Smooth muscle cell (in vitro differentiated cells): ENCODE measurements at regions not wholly inside any gene's neighbourhood (a gene's known extent, or its start where the extent isn't known, plus 50 kb on each side); places are given as distances from the start of the nearest gene placed in this dataset.
A peak's percentile ranks its signal among the peaks of the same experiment; 100 is the strongest.

Experiments used
- DNase-seq: peaks from one replicate; lab custom pipeline; 2025; ENCODE audit not compliant: unreplicated experiment; lab: John Stamatoyannopoulos, UW
- H2AFZ ChIP-seq: fragments of 200-600 bp; sonication (generic); 2 replicates; pipeline ENCODE4 v1.6.0; 2016; ENCODE audit warnings: antibody characterized with exemption, low read depth, mild to moderate bottlenecking
- H3F3A ChIP-seq: fragments of 200-600 bp; sonication (generic); 2 replicates; pipeline ENCODE4 v1.6.0; 2017; ENCODE audit warnings: antibody characterized with exemption, low read depth
- H3K27ac ChIP-seq: fragments of 200-600 bp; sonication (generic); 2 replicates; pipeline ENCODE4 v1.5.1; 2016; ENCODE audit warnings: low read depth, mild to moderate bottlenecking
- H3K27me3 ChIP-seq: fragments of 200-600 bp; sonication (generic); 2 replicates; pipeline ENCODE4 v1.6.1; 2016; ENCODE audit warnings: low read depth, mild to moderate bottlenecking
- H3K36me3 ChIP-seq: fragments of 200-600 bp; sonication (generic); 2 replicates; pipeline ENCODE4 v1.5.1; 2016; ENCODE audit warnings: low read depth
- H3K4me1 ChIP-seq: fragments of 200-600 bp; sonication (generic); 2 replicates; pipeline ENCODE4 v1.5.1; 2016; ENCODE audit warnings: low read depth
- H3K4me2 ChIP-seq: fragments of 200-600 bp; sonication (generic); 2 replicates; pipeline ENCODE4 v1.6.0; 2016; ENCODE audit warnings: mild to moderate bottlenecking
- H3K4me3 ChIP-seq: fragments of 200-600 bp; sonication (generic); 2 replicates; pipeline ENCODE4 v1.5.1; 2016; ENCODE audit warnings: mild to moderate bottlenecking
- H3K79me2 ChIP-seq: fragments of 200-600 bp; sonication (generic); 2 replicates; pipeline ENCODE4 v1.6.0; 2016; ENCODE audit warnings: low read depth, mild to moderate bottlenecking
- H3K9ac ChIP-seq: fragments of 200-600 bp; sonication (generic); 2 replicates; pipeline ENCODE4 v1.6.0; 2016; ENCODE audit warnings: low read depth
- H3K9me3 ChIP-seq: fragments of 200-600 bp; sonication (generic); replicated peaks from 2 replicates; pipeline ENCODE4 v1.5.1; 2016; ENCODE audit warnings: low read depth
- H4K20me1 ChIP-seq: fragments of 200-600 bp; sonication (generic); 2 replicates; pipeline ENCODE4 v1.6.0; 2016; ENCODE audit warnings: low read depth
- CTCF ChIP-seq: fragments of 200-600 bp; sonication (generic); IDR thresholded peaks from 2 replicates; pipeline ENCODE4 v1.5.1; 2017; ENCODE audit warnings: borderline replicate concordance, mild to moderate bottlenecking, antibody characterized with exemption; ENCODE audit not compliant: insufficient read depth, poor library complexity, severe bottlenecking
- WGBS: methylation state at CpG from one replicate; pipeline ENCODE4 v1.1.7; 2016; ENCODE audit warnings: low lambda C conversion rate; 5-methylcytosine and 5-hydroxymethylcytosine counted together

- DNase-seq: no peak
- H3K4me3 ChIP-seq: no peak overlapping the region
- H3K9me3 ChIP-seq: no peaks in the 10 kb centered on the region
- H3K9ac ChIP-seq: no peak overlapping the region
- H3F3A ChIP-seq: peaks cover 5% of the 10 kb centered on the region
- H3K4me1 ChIP-seq: peaks cover 16% of the 10 kb centered on the region
- H4K20me1 ChIP-seq: no peaks in the 10 kb centered on the region
- H3K27ac ChIP-seq: no peak overlapping the region
- no peaks in the 10 kb centered on the region for H3K36me3 ChIP-seq
- no peak overlapping the region for H2AFZ ChIP-seq
- no peaks in the 10 kb centered on the region for H3K79me2 ChIP-seq
- 30% methylated on average over 6 of the region's 6 CpGs for WGBS
- TF ChIP-seq CTCF: no peak
- H3K4me2 ChIP-seq: no peak overlapping the region
- peaks cover 8% of the 10 kb centered on the region for H3K27me3 ChIP-seq
Measured at GRCh38 chr10:128536259-128536658, 410.0 kb upstream of the MKI67 start.

- peaks cover 5% of the 10 kb centered on the region for H3K27me3 ChIP-seq
- 46% methylated on average over 7 of the region's 7 CpGs for WGBS
- H3K27ac ChIP-seq: no peak overlapping the region
- H3K9ac ChIP-seq: no peak overlapping the region
- no peak overlapping the region for H3K4me3 ChIP-seq
- no peak overlapping the region for H3K4me2 ChIP-seq
- no peaks in the 10 kb centered on the region for H3K79me2 ChIP-seq
- H4K20me1 ChIP-seq: no peaks in the 10 kb centered on the region
- H3K4me1 ChIP-seq: peaks cover 20% of the 10 kb centered on the region
- no peak for DNase-seq
- TF ChIP-seq CTCF: no peak
- H3K9me3 ChIP-seq: no peaks in the 10 kb centered on the region
- no peaks in the 10 kb centered on the region for H3K36me3 ChIP-seq
- H3F3A ChIP-seq: peaks cover 11% of the 10 kb centered on the region
- H2AFZ ChIP-seq: no peak overlapping the region
Measured at GRCh38 chr10:128537834-128538330, 411.7 kb upstream of the MKI67 start.

- Histone ChIP-seq H3F3A (peaks cover 11% of the 10 kb centered on the region), H3K36me3 (no peaks in the 10 kb centered on the region), H3K4me2 (no peak overlapping the region), H3K27ac (no peak overlapping the region), H3K4me3 (no peak overlapping the region), H3K79me2 (no peaks in the 10 kb centered on the region), H3K4me1 (peaks cover 20% of the 10 kb centered on the region), H3K9ac (no peak overlapping the region), H3K27me3 (peaks cover 5% of the 10 kb centered on the region), H4K20me1 (no peaks in the 10 kb centered on the region), H2AFZ (no peak overlapping the region), H3K9me3 (no peaks in the 10 kb centered on the region)
- no peak for DNase-seq
- TF ChIP-seq CTCF: no peak
- WGBS: 92% methylated on average over 5 of the region's 5 CpGs
Measured at GRCh38 chr10:128538671-128539070, 412.4 kb upstream of the MKI67 start.

GRCh38 chr10:128539510-128540127 is 413.4 kb upstream of the MKI67 start:
- Histone ChIP-seq H3K4me2 (peak overlapping the region; percentile 98), H4K20me1 (no peaks in the 10 kb centered on the region), H3K9ac (no peak overlapping the region), H3K4me1 (peaks cover 20% of the 10 kb centered on the region), H3K4me3 (no peak overlapping the region), H3K36me3 (no peaks in the 10 kb centered on the region), H3K27me3 (peaks cover 5% of the 10 kb centered on the region), H3F3A (peaks cover 11% of the 10 kb centered on the region), H3K79me2 (no peaks in the 10 kb centered on the region), H2AFZ (no peak overlapping the region), H3K9me3 (no peaks in the 10 kb centered on the region), H3K27ac (no peak overlapping the region)
- no peak for DNase-seq
- no peak for TF ChIP-seq CTCF
- 88% methylated on average over 10 of the region's 10 CpGs for WGBS
